TTC549 (cell line): ENCODE measurements at regions not wholly inside any gene's neighbourhood (a gene's known extent, or its start where the extent isn't known, plus 50 kb on each side); places are given as distances from the start of the nearest gene placed in this dataset.

Source experiments
- FAIRE-seq: peaks from 2 replicates; lab custom pipeline; 2012; peaks lifted over from hg19 to GRCh38; lab: Jason Lieb, UNC

DNA sequence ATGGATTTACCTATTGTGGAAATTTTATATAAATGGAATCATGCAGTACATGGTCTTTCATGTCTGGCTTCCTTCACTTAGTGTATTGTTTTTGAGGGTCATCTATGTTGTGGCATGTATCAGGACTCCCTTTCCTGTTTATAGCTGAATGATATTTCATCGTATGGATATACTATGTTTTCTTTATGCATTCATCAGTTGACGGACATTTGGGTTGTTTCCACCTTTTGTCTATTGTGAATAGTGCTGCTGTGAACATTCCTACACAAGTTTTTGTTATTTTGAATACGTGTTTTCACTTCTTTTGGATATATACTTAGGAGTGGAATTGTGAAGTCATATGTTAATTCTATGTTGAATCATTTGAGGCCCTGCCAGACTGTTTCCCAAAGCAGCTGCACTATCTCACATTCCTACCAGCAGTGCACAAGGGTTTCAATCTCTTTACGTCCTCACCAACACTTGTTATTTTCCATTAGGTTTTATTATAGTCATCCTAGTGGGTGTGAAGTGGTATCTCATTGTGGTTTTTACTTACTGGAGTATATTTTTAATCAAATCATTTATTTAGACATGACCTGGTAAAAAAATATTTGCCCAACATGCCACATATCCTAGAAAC lies 262.7 kb downstream of the DLEU7 start:
- FAIRE-seq, result no peak

GRCh38 chr13:50581586-50582196 lies 261.8 kb downstream of the DLEU7 start:
- FAIRE-seq, result no peak

- no peak for FAIRE-seq
Observed at GRCh38 chr13:50584856-50585580, 258.5 kb downstream of the DLEU7 start.

- FAIRE-seq, result no peak
Observed at GRCh38 chr13:50585674-50586413, 257.6 kb downstream of the DLEU7 start.

DNA sequence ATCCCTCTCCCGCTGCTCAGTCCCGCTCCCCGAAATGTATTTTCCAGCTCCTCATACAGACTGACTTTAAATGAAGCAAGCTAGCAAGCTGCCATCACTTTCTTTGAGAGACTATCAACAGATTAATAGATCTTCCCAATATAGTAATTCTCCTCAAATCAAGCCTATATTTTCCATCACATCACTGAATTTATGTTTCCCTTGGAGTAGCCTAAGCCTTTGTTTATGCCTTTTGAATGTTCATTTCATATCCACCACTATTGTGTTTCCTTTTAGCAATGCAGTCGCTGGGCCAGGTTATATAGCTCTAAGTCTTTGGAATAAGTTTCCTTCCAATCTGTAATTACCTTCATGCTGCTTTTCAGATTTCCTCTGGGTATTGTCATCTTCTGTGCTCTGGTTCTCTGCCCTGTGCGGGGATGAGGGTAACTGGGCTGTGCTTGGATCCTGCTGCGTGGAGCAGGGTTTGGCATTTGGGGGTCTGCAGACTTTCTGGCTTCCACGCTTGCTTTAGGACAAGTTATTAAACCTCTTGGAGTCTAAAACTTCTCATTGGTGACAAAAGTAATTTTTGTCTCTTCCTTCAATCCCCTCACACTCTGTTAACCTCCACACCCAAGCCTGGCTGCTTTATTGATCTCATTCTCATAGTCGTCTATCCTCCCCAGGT lies 256.9 kb downstream of the DLEU7 start:
- no peak for FAIRE-seq

GRCh38 chr13:50587115-50587514 lies 256.4 kb downstream of the DLEU7 start:
- no peak for FAIRE-seq

DNA sequence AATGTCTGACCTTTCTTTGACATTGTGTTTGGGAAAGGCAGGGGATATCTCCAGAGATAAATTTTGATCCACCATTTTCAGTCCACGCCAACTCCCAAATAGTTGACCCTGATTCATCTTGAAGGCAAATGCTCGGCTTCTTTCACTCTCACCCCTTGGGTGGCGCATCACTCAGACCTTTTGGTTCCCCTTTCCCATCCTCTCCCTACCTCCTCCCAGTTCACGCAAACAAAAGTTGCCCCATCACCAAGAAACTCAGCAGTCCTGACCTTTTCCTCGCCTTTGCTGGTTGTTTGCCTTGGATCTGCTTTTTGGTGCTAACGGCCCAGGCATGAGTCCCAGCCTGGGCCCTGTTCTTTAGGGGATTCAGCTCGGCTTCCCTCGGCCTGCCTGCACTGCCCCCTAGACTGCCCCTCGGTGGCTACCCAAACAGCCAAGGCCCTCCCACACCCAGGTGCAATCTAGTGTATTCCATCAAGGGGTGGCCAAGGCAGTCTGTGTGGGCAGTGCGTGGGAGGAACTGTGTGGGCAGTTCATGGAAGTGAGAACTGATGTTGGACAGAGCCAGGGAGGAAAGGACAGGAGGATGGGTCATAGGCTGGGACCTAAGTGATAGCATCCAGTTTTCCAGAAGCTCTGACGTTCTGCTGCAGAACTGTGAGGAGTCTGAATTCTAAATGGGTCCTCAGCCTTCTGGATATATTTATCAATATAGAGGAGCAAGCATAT lies 255.7 kb downstream of the DLEU7 start:
- no peak for FAIRE-seq

DNA sequence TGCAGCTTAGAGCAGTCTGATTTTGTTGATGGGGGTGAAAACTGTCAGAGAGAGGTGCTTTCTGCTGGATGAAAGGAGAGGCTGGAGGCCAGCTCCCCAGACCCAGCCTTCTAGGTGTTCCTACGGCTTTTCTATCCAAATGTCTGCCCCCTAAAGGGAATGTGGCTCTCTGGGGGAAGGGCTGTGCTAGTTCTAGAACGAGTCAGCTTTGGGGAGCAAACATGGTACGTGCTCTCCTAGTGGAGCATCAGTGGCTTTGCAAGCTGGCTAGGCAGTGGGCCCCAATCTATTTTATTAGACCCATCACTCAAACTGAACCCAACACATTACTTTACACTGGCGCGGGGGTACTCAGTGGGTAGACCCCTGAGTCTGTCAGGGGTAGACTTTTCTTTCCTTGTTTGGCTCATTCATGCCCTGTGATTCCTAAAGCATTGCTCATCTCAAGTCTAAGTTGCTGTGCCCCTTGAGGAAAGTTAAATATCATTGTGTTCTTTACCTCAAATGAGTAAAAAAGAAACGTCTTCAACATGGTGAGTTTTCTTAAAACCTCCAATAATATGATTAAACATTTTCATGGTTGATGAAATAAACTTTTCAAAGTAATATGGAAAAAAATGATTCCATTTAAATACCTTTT lies 254.9 kb downstream of the DLEU7 start:
- FAIRE-seq, result no peak

DNA sequence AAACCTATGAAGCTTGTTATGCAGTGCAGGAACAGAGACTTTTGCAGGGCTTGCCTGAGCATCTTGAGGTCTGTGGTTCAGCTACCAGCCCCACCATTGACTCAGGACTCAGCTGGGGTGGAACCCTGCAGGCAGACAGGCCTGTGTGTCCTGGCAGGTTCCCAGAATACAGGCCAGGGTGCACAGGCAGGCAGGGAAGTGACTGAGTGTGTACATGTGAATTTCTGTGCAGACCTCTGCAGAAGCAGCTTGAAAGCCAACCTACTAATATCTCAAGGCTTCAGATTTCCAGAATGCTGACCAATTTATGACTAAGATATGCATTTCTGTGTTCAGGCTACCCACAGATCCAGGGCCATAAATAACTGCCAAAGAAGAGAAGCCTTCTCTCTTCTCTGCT lies 254.4 kb downstream of the DLEU7 start:
- no peak for FAIRE-seq

GRCh38 chr13:50589651-50590054 lies 253.8 kb downstream of the DLEU7 start:
- FAIRE-seq, result no peak

- FAIRE-seq, result no peak
Observed at GRCh38 chr13:50592412-50593155, 250.9 kb downstream of the DLEU7 start.

- FAIRE-seq, result no peak
Observed at GRCh38 chr13:50593207-50593606, 250.3 kb downstream of the DLEU7 start.

DNA sequence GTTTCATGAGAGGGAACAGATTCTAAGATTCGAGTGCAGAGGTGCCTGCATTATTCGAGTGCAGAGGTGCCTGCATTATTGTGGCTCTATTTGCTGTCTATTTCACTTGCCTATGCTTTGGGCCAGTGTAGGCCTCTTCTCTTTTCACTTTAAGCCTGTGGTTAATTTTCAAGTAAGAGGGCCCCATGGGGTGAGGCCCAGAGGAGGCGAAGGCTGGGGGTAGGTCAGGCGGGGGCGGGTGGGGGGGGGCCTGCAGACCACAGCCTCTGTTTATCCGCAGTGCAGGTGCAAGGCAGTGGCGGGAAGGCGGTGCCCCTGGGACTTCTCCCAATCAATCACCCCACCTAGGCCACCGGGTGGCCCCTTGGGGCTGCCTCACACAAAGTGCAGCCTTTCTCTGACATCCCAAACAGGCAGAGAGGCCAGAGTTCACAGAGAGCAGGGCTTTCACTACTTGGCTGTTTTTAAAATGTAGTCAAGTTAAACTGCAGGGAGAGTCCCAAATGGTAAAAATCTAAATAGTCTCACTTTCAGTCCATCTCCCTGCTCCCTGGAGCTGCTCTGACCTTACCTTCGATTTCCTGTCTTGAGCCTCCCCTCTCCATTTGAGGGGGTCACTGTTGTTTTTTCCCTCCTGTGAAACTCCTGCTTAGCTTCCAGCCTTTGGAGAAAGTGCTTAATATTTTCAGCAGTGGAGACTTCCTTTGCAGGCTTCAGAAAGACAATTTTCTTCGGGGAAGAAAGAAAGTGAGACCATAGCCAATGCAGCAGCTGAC lies 249.0 kb downstream of the DLEU7 start:
- FAIRE-seq, result no peak

GRCh38 chr13:50595196-50595595 lies 248.3 kb downstream of the DLEU7 start:
- FAIRE-seq, result no peak

DNA sequence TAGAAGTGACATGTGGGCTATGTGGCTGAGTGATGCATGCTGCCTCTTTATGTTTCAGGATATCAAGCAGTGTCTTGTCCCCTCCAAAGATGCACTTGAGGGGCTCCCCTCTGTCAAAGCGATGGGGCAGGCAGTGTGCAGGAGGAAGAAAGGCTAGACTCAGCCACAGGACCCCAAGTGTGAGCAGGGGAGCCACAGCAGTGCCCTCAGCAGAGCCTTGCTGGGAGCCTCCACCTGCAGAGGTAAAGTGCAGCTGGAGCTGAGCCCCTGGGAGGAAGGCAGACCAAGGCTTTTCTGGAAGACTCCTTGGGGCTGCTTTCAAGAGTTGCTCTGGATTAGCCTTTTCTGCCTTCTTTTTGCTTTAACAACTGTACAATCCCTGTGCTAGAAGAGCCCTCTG lies 247.3 kb downstream of the DLEU7 start:
- no peak for FAIRE-seq

- no peak for FAIRE-seq
Observed at GRCh38 chr13:50596776-50597203, 246.7 kb downstream of the DLEU7 start.

DNA sequence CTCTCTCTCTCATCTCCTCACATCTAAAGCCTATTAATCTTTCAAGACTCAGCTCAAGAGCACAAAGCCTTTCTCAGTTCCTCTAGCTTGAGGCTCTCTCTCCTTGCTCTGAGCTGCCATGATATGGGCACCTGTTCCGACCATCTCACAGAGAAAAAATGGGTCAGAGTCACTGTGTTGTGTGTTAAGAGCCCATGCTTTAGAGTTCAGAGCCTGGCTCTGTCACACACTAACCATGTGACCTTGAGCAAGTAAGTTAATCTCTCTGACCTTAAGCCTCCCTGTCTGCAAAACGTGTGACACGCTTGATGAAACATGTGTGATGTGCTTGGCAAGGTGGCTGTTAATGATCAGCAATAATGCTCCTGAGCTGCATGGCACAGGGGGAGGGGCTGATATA lies 245.2 kb downstream of the DLEU7 start:
- FAIRE-seq, result no peak

GRCh38 chr13:50599046-50599445 lies 244.4 kb downstream of the DLEU7 start:
- FAIRE-seq, result no peak

GRCh38 chr13:50599927-50600326 lies 243.6 kb downstream of the DLEU7 start:
- no peak for FAIRE-seq

DNA sequence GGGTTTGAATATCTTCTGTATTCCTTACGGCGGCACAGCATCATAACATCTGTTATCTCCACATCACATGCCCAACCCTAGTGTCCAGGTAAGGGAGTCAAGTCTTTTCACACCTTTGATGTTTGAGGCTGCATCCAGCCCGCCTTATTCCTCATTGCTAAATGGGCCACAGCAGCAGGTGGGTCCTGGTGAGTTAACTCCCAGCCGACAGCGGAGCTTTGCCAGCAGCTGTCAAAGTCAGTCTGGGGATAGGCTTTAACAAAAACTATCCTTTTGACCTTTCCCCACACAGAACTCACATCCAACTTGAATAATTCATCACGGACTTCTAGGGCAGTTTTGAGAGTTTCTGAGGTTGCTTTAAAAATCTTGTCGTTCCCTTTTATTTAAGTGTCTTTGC lies 235.1 kb downstream of the DLEU7 start:
- FAIRE-seq, result no peak
